KG1 (cell line): ENCODE measurements at regions not wholly inside any gene's neighbourhood (a gene's known extent, or its start where the extent isn't known, plus 50 kb on each side); places are given as distances from the start of the nearest gene placed in this dataset.

Experiments
- DNase-seq: peaks from one replicate; lab custom pipeline; 2025; lab: John Stamatoyannopoulos, UW

DNA sequence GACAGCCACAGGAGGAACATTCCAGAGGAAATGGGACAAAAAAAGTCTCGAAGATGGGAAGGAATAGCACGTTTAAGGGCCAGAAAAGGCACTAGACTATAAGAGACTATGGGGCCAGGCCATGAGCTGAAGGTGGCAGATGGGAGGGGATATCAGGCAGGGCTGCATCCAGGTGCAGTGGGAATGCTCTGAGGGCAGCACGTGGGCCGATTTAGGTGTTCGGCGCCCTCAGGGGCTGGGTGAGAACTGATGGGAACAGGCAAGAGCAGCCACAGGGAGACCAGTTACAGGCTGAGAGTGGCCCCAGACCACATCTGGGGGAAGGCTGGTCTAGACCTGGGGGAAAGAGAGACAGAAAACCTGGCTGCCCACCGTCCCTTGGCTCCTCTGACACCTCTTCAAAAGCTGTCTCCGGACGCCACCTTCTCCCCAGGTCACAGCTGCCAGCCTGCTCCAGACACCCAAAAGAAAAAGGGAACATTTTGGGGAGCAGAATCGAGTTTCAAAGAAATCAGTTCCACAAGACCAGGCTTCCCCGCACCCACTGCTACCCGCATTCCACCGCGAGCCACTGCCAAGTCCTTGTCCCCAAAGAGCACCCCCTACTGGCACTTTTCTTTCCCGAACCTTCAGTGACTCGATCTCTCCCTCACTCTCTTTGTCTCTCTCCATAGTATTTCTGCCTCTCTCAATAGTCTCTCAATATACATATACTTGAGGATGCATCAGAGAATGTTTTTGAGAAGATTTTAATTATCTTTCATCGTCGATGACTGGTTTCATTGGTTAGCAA lies 190.1 kb upstream of the AGAP1 start:
- no peak for DNase-seq

DNA sequence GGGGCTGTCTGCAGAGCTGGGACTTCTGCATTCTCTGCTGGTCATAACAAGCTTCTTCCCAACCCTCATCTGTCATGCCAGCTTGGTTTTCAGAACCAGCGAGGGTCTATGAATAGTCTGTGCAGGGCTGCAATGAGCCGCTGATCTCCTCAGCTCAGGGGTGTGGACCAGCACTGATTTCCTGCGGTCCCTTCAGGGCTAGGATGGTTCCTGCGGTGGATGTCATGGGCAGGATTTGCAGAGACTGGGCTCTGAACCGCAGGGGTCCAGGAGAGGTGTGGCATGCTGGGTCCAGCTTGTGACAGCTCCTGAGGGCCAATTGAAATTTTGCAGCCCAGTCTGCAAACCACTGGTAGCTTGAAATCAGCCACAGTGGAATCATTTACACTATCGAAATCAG lies 188.2 kb upstream of the AGAP1 start:
- no peak for DNase-seq

DNA sequence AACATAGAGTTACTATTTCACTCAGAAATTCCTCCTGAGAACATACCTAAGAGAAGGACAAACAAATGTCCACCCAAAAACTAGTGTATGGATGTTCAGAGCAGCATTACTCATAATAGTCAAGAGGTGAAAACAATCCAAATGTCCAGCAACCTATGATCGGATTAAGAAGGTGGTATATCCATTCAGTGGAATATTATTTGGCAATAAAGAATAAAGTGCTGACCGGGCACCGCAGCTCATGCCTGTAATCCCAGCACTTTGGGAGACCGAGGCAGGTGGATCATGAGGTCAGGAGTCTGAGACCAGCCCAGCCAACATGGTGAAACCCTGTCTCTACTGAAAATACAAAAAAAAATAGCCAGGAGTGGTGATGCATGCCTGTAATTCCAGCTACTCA lies 182.8 kb upstream of the AGAP1 start:
- DNase-seq: no peak

DNA sequence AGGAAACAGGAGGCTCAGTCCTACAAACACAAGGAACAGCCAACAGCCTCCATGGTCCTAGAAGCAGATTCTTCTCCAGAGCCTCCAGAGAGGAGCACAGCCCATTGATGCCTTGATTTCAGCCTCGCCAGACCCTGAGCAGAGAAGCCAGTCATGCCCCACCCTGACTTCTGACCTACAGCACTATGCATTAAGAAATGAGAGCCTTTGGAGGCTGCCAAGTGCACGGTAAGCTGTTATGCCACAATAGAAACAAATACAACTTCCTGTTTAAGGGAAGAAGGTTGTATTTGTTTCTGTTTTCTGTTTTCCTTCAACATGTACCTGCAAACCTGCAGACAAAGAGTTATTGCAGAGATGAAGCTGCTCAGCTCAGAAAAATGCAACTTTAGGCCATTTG lies 181.3 kb upstream of the AGAP1 start:
- no peak for DNase-seq

DNA sequence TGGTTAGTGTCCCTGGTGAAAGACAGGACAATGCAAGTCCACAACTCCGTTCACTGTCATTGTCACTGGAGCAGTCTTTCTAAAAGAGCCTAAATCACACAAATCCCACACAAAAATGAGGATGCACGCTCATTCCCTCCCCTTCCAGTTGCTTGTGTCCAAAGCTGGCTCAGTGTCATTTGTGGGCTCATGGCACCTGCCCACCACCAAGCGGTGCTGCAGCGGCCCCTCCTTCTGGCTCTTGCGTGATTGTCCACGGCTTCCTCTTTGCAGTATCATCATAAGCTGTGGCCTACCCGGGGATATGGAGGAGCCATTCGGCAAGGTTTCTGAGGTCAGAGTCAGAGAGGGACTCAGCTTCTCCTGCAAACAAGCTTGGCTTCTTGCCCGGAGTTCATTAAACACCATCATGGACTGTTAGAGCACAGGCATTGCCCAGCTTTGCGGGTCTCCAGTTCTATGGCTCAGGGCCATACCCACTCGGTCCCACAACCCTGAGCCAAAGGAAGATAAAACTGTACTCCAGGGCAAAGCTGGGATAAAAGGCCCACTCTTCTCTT lies 179.4 kb upstream of the AGAP1 start:
- no peak for DNase-seq

DNA sequence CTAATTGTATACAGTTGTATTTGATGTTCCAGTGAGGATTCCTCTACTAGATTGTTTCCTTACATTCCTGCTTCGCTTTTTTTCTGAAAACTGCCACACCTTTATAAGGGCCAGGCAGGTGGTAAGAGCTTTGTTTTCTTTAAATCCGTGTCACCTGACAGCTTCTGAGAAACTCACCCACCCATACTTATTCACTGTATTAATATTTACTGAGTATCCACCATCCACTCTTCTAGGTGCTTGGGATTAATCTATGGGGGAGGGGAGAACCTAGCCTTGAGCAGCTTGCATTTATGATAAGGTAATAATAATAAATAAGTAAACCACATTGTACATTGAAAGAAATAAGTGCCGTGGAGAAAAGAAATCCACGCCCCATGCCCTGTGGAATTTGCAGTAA lies 174.7 kb upstream of the AGAP1 start:
- no peak for DNase-seq

DNA sequence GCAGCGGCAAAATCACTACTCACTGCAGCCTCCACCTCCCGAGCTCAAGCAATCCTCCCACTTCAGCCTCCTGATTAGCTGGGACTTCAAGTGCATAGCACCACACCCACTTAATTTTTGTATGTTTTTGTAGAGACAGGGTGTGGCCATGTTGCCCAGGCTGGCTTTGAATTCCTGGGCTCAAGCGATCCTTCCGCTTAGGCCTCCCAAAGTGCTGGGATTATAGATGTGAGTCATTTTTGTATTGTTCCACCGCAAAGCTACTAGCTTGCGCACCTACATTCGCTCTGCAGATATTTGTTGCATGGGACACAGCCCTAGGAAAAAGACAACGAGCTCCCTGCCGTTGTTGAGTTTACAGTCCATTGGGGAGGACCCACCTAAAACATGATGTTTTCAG lies 173.5 kb upstream of the AGAP1 start:
- DNase-seq: no peak

DNA sequence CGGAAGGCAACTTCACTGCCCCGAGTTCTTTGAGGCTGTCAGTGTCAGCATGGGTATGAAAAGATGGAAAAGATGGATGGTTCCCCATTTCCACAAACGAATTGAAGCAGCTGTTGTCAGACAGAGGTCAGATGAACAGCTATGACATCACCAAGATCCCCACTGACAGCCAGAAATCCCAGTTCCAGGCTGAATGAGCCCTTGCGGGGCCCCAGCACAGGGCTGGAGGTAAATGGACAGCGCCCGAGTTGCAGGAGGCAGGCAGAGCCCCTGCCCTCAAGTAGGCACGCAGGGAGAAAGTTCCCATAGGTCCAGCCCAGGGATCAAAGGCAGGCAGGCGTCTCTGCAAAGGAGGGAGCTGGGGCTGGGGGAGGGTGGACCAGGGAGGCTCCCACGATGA lies 169.5 kb upstream of the AGAP1 start:
- DNase-seq: no peak

DNA sequence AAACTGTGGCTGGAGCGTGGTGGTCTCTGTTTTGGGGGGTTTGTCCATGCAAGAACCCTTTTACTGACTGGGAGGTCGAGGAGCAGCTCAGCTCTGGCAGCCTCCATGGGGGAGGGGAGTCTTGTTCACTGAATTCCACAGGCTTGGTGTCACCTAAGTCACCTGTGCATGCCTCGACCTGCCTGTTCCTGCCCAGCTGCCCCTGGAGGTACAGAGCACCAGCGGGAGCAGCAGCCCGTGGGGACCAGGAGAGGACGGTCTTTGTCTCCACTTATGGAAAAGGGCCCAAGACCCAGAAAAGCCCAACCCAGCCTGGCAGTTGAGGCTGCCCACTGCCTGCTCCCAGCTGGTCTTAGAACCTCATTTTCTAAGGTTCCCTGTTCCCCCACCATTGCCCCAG lies 168.7 kb upstream of the AGAP1 start:
- DNase-seq: no peak

DNA sequence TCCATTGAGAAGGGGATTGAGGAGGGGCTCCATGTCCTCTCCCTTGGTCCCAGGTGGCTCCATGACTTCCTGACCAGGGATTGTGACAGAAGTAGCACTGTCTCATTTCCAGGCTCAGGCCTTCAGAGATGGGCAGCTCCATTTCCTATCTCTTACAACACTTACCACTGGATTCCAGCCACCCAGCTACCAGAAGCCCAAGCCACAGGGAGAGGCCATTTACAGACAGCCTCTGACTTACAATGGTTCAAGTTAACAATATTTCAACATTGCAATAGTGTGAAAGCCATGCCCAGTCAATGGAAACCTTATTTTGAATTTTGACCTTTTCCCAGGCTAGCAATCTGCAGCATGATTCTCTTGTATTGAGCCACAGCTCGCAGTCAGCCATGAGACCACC lies 164.9 kb upstream of the AGAP1 start:
- DNase-seq: no peak

DNA sequence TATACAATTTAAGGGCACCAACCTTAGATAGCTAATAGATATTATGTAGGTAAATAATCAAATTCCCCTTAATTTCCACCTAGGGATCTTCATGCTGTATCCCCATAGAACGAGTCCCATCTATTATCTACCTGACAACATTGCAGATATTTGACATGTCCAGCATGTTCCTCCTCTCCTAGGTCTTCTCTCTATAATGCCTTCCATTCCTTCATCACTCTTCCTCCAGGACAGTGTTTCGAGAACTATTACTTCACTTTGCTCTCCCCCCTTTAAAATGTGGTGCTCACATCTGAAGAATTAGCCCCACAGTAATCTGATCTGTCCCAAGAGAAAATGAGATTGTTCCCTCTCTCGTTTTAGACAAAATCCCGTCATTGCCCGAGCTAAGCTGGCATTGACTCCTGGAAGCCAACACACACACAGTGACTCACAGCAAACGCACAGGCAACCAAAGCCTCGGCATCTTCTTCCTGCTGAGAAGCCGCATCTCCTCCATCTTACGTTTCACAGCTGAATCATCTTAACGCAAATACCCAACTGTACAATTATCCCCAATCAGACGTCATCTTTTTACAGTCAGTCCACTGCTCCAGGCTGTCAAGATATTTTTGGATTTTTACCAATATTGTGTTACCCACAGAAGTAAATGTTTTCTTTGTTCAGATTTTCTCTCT lies 162.9 kb upstream of the AGAP1 start:
- DNase-seq: no peak

DNA sequence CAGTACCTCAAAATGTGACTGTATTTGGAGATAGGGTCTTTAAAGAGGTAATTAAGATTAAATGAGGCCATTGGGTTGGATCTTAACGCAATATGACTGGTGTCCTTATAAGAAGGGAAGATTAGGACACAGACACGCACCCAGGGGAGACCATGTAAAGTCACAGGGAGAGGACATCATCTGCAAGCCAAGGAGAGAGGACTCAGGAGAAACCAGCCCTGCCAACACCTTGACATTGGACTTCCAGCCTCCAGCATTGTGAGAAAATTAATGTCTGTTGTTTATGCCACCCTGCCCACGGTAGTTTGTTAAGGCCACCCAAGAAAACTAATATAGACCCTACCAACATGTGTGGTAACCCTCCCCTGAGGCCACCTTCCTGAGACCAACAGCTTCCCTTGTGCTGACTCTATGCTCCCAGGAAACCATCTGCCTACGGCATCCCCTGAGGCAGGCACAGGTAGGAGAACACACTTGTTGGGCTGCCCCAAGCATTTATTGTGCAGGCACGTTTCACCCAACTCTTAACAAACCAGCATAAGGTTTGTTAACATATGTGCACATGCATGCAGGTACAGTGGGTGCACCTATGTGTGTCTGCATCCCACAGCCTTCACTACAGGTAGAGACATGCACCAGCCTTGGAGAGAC lies 161.5 kb upstream of the AGAP1 start:
- DNase-seq: no peak

DNA sequence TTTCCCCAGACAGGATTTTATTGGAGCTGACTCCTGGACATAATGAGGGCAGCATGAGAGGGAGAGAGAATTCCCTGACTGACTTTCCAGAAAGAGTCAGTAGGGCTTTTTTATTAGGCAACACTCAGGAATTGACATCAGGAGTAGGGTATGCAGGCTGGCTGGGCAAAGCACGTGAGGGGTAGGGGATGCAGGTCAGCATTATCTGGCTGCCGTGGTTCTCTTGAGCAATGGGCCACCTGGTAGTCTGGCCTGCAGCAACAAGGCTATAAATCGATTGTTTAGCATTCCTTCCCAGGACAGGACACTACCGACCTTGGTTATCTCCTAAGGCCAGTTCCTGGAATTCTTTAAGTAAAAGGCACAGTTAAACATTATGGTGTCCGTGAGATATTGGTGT lies 160.8 kb upstream of the AGAP1 start:
- no peak for DNase-seq

DNA sequence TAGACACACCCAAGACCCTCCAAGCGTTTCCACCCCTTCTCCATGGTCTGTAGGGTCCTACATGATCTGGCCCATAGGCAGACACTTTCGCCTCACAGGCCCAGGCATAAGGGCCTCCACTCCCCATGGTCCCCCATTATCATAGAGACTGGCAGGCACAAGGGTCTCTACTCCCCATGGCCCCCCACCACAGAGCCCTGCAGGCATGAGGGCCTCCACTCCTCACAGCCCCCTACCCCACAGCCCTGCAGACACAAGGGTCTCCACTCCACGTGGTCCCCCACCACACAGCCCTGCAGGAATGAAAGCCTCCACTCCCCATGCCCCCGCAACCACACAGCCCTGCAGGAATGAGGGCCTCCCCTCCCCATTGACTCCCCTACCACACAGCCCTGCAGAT lies 159.7 kb upstream of the AGAP1 start:
- DNase-seq: no peak

DNA sequence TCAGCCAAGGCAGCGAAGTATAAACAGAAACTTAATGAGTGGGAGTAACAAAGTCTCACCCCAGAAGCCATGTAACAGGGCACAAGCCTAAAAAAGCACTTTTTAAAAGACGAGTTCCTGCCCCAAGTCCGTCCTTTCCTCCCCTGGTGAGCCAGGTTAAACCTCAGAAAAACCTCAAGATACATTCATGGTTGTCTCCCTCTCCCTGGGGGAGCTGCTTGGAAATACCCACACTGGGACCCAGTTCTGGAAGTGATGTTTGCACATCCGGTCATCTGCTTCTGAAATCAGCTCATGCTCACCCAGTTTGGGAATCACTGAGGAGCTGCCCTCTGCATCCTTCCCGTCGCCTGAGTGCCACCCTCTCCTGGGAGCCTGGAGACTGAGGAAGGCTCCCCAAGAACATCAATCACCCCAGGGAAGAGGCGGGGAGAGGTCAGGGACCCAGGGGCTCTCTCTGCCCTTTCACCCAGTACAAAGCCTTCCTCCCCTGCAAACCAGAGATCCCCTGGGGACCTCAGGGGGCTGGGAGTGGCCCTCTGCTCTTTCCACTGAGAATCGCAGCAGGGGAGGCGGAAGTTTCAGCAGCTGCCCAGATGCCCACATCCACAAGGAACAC lies 150.6 kb upstream of the AGAP1 start:
- DNase-seq: no peak

DNA sequence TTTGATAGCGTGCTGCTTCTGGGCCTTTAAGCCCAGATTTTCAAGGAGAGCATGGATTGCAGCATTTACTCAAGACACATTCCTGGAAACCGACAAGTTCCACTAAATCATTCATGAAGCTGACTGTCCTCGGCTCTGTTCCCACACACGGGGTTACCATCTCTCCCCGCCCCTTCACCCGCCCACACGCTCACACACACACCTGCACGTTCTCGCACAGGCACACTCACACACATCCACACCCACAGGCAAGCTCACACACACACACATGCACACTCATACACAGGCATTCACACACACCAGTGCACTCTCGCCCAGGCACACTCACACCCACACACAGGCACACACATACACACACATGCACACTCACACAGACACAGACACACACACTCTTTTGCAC lies 150.0 kb upstream of the AGAP1 start:
- no peak for DNase-seq

DNA sequence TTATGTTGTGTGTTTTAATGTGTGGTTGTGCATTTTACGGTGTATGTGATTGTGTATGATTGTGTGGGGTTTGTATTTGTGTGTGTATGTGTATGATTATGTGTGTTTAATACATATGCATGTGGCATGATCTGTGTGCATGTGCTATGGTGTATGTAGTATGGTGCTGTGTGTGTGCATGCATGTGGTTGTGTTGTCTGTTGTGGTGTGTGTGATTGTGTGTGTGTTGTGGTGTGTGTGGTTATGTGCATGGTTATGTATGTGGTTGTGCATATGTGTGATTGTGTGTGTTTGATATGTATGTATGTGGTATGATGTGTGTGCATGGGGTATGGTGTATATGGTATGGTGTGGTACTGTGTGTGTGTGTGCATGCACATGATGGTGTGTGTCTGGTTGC lies 148.1 kb upstream of the AGAP1 start:
- DNase-seq: no peak

DNA sequence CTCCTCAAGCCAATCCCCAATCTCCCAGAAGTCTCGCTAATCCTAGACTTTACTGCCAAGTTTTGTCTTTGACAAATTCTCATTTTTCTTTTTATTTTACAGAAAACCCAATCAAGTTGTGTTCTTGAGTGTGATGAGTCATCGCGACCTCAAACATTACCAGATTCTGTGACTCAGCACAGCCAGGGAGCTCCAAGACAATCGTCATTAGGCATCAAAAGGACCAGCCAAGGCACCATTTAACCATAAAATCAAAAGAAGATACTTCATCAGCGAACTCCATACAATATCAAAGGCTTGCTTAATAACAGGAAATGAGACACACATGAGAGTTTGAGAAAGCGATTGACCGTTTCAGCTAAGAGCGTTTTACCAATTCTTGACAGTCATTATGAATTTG lies 146.2 kb upstream of the AGAP1 start:
- no peak for DNase-seq

DNA sequence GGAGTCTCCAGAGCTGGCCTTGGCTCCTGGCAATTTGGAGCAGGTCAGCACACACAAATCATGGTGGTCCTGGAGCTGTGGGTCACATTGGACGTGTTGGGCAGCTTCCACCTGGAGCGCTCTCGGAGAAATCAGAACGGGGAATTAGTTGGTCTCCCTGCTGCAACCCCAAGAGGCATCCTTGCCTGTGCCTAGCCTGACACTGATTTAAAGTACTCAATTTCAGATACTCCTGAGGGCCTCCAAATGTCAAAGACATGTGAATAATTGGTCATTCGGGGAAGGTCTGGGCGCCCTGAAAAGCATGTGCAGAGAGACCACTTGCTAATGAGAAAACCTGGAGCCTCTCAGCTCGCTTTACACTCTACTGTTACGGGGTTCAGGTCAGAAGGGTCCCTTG lies 145.5 kb upstream of the AGAP1 start:
- no peak for DNase-seq

DNA sequence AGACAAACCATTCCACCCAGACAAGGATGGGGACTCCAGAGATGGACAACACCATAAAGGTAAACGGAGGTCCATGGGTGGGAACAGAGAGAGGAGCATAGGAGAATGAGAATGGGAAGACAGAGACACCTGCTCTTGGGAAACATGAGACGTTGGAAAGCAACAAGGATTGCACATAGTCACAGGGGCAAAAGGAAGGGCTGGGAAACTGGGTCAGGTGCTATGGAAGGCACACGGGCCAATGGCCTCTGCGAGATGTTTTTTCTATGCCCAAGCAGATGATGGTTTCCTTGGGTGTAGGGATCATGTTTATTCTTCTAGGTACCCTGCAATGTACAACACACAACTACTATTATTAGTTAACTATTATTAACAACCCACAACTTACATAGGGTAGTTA lies 143.6 kb upstream of the AGAP1 start:
- DNase-seq: no peak

DNA sequence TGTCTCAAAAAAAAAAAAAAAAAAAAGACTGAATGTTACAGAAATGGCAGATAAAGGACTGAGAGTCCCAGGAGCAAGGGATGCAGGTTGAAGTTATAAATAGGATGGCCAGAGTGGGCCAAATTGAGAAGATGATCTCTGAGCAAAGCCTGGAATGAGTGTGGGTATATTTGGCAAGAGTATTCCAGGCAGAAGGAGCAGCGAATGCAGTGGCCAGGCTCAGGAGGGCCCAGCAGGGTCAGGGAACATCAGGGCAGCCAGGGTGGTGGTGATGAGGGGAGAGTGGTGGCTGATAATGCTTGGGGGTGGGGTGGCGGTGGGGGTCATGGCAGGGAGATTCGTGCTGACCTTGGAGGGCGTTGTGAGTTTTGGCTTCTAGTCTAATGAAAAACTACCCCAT lies 141.3 kb upstream of the AGAP1 start:
- DNase-seq: no peak

DNA sequence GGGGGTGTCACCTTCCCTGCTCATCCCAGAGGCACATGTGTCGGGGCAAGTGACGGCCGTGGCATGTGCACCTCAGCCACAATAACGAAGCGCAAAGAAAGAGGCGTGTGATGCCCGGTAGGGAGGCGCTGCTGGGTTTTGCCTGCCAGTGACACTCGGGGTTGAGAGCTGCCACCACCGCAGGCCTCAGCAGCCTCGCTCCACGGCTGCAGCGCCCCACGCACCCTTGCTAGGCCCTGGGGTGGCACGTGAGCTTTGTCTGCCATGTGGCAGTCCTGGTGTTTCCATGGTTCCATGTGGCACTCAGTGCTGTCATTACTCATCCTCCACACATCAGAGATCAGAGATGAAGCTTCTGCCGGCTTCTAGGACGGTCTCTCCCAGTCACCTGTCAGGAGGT lies 136.0 kb upstream of the AGAP1 start:
- no peak for DNase-seq

DNA sequence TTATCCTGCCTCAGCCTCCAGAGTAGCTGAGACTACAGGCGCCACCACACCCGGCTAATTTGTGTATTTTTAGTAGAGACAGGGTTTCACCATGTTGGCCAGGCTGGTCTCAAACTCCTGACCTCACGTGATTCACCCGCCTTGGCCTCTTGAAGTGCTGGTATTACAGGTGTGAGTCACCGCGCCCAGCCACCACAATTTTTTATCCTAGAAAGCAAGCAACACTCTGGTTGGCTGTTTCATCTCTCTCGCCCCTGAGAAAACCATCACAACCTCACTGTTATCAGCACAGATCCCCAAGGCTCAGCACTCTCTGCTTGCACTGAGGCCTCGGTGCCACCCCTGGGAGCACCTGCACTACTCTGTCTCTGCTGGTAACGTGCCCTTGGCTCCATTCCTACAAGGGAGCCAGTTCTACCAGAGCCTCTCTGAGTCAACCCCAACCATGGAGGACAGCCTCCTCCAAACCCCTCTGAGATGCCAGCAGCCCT lies 134.8 kb upstream of the AGAP1 start:
- DNase-seq: no peak
